NCI-H748 treated with DMSO at 0.1 percent for 48 hours (cell line): ENCODE measurements at regions not wholly inside any gene's neighbourhood (a gene's known extent, or its start where the extent isn't known, plus 50 kb on each side); places are given as distances from the start of the nearest gene placed in this dataset.

Experiments
- DNase-seq: peaks from one replicate; lab custom pipeline; 2025; lab: John Stamatoyannopoulos, UW

DNA sequence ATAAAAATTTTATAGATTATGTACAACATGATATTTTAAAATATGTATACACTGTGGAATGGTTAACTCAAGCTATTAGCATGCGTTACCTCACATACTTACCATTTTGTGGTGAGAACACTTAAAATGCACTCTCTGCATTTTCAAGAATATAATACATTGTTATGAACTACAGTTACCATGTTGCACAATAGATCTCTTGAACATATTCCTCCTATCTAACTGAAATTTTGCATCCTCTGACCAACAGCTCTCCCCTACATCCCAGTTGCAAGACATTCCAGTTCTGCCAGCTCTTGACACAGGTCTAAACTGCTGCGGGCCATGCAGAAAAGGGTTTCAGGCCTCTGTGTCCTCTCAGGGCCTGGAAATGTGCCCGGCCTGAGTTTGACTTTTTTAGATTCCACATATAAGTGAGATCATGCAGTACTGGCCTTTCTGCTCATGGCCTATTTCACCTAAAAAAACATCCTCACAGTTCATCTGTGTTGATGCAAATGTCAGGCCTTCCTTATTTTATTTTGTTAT, 113.7 kb downstream of the CDCA7 start:
- DNase-seq = no peak

DNA sequence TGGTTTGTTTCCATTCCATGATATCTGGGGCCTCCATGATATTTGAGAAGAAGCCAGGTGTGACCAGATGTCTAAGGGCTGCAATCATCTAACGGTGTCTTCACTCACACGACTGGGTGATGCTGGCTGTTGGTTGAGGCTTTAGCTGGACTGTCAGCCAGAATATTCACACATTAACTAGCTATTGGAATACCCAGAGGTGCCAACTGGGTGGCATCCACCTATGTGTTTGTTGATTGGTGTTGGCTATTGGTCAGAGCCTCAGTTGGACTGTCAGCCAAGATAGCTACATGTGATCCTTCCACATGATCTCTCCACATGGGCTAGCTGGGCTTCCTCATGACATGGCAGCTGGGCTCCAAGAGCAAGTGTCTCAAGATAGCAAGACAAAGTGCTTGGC, 117.4 kb downstream of the CDCA7 start:
- DNase-seq = no peak

DNA sequence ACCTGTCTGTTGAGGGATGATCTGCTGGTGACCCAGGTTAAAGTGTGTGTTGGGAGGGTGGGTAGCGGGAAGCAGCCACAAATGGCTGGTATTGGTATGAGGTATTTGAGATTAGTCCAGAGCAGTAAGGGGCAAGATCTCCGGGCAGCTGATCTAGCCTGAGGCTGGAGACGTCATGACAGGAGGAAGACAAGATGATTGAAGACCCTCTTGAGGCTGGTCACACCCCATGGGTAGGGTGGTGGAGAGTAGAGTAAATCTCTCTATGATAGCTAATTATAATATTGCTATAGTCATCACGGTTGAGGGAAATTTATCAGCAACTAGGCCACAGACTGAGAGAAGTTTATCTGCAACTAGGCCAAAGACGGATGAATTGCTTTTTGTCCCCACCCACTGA, 128.5 kb downstream of the CDCA7 start:
- DNase-seq = no peak

DNA sequence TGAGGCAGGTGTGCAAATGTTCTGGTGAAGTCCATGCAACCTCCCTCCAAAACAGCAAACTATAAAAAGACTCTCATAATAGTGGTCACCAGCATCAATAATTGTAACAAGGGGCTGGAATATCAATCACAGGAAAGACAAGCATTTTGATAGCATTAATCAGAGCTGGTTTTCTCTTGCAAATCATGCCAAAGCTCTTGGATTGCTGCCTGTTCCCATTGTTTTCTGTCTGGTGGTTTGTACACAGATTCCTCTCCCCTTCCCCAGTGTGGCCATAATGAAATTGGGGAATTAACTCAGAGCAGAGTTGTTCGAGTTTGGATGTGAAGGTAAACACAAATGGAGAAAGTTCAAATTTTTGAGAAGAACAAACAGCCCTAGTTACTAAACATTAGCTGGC, 134.2 kb downstream of the CDCA7 start:
- DNase-seq = no peak

GRCh38 chr2:173491418-173491817, 136.7 kb downstream of the CDCA7 start:
- no peak for DNase-seq

GRCh38 chr2:173493874-173494273, 139.2 kb downstream of the CDCA7 start:
- no peak for DNase-seq

- no peak for DNase-seq
Observed at GRCh38 chr2:173496746-173497145, 142.1 kb downstream of the CDCA7 start.

DNA sequence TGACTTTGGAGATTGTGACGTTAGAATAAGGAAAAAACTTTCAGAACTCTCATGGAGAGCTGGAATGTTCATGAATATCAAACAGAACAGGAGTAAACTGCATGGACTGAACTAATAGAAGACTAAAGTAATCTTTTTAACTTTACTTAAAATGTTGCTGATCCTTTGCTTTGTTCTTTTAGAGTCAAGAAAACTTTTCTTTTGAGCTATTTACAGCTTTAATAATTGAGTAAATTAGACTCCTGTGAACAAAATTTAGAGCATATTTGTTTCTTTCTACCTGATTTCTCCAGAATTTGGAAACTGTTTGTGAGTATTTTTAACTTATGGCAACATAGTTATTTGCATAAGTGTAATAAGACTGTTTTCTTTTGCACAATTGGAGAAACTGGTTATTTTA, 146.3 kb downstream of the CDCA7 start:
- DNase-seq = no peak

DNA sequence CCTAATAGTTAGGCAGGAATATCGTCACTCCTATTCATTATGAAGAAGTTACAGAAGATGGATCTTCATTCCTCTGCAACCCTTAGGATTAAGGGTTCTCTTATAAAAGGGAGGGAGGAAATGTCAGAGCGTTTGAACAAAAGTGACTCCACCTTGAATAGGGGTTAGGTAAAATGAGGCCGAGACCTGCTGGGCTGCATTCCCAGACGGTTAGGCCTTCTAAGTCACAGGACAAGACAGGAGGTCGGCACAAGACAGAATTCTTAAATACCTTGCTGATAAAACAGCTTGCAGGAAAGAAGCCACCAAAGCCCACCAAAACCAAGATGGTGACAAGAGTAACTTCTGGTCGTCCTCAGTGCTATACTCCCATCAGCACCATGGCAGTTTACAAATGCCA, 147.6 kb downstream of the CDCA7 start:
- no peak for DNase-seq

DNA sequence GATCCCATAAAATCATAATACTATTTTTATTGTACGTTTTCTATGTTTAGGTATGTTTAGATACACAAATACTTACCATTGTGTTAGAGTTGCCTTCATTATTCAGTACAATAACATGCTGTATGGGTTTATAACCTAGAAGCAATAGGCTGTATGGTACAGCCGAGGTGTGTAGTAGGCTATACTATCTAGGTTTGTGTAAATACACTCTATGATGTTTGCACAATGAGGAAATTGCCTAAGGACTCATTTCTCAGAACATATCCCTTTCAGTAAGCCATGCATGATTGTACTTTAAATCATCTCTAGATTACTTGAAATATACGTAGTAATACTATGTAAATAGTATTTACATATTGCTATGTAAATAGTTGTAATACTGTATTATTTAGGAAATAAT, 156.7 kb downstream of the CDCA7 start:
- peak; percentile 54 for DNase-seq

- DNase-seq = no peak
Observed at GRCh38 chr2:173511942-173512341, 157.3 kb downstream of the CDCA7 start.

GRCh38 chr2:173513107-173513727, 158.5 kb downstream of the CDCA7 start:
- no peak for DNase-seq

DNA sequence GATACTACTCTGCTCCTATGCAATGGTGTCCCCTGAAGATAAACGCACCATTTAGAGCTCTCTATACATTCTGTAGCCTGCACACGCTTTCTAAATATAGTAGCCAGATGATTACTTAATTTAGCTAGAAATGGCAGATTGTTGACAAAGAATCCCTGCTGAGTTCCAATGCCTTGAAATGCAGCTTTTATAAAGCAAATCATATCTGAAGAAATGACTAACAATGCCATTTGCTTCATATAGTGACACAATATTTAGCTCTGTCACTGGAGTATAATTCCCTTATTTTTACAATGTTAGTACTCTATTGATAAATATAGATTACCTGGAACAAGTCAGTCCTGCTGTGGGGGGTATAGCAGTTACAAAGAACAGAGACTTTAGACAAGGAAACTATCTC, 166.2 kb downstream of the CDCA7 start:
- peak; percentile 20 for DNase-seq

DNA sequence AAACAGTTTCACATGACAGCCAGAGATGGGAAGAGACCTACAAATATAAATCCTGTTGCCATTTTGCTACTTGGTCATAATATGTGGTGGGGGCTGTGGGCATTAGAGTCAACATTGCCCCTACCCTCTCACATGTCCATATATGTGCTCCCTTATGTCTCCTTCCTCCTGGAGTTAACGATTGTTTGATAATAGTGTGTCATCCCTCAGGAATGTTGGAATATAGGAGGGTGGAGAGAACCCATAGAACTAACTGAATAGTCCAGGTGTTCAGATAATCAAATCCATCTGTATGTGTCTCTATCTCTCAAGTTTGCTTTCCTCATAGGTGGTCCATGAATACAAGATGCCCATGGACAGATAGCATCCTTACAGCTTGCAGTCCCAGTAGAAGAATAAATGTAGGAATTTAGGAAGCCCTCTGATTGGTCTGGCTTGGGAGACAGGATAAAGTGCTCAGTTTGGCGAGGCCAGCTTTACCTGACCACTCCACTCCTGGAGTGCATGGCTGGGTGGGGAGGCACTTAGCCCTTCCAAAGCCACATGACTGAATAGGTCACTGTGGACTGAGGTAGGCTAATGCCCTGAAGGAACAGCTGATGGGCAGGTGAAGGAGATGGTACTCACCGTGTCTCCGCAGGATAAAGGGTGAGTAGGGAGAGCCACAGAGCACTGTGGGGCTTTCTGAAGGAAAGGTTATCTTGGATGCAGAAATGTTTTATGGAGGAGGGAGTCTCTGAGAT, 166.9 kb downstream of the CDCA7 start:
- DNase-seq = no peak

- DNase-seq = no peak
Observed at GRCh38 chr2:173523497-173523896, 168.8 kb downstream of the CDCA7 start.

GRCh38 chr2:173524256-173524955, 169.7 kb downstream of the CDCA7 start:
- no peak for DNase-seq

- DNase-seq = peak; percentile 74
Observed at GRCh38 chr2:173532732-173533531, 178.3 kb downstream of the CDCA7 start.

- no peak for DNase-seq
Observed at GRCh38 chr2:173537694-173538093, 183.0 kb downstream of the CDCA7 start.

DNA sequence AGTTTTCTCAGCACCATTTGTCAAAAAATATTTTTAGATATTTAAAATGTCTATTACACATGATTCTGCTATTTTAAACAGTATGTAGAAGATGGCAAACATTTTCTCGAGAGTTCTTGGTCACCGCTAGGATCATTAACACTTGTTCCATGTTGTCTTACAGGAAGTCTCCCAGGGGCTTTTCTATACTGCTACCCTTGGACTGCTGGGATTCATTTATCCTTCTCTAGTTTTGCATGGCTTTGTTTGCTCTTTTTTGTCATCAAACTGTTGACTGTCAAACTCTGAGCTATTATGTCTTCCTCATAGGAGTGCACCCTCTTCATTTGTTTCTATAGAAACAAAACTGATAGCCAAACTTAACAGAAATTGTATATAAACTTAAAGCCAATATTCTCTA, 184.9 kb downstream of the CDCA7 start:
- no peak for DNase-seq

DNA sequence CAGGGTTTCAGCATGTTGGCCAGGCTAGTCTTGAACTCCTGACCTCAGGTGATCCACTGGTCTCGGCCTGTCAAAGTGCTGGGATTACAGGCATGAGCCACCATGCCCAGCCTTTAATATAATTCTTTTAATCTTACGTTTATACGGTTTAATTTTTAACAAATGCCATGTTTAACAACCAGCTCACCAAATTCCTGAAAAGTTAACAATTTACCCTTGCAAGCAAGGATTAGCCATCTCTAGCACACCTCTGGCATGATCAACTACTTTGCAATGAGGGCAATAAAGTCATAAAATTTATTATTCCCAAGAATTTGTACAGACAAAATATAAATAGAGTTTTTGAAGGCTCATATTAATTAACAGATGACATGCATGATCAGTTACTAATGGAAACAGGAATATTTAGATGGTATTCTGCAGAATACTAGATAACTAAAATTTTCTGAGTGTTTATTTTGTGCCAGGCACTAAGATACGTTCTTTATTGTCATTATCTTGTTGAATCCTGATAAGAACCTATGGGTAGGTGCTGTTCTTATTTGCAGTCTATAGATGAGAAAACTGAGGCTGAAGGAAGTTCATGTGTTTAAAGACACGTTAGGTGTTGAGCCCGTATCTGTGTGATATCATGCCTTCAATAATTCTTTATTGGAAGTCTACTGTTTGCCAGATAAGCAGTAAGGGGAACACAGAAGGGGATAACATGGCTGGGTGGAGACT, 190.1 kb downstream of the CDCA7 start:
- DNase-seq = no peak

- DNase-seq = no peak
Observed at GRCh38 chr2:173545364-173545763, 190.7 kb downstream of the CDCA7 start.

DNA sequence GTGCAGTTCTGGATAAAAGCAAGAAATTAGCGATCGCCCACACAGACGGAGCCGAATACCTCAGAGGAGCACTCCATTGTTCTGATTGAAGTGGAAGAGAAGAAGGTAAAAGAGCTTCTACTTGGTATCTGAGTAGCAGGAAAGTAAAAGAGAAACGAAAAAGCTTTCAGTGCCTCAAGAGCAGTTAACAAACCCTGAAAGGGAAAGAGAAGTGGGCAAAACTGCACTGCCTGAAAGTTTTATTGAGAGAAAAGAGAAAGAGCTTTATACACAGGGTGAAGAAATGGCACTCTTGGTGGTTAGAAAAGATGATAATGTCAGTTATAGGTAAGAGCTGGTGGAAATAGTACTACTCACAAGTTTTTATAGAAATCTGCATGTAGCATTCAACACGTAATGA, 192.8 kb downstream of the CDCA7 start:
- DNase-seq = no peak
